ENCODE measurements at regions not wholly inside any gene's neighbourhood (a gene's known extent, or its start where the extent isn't known, plus 50 kb on each side); places are given as distances from the start of the nearest gene placed in this dataset.

DNA sequence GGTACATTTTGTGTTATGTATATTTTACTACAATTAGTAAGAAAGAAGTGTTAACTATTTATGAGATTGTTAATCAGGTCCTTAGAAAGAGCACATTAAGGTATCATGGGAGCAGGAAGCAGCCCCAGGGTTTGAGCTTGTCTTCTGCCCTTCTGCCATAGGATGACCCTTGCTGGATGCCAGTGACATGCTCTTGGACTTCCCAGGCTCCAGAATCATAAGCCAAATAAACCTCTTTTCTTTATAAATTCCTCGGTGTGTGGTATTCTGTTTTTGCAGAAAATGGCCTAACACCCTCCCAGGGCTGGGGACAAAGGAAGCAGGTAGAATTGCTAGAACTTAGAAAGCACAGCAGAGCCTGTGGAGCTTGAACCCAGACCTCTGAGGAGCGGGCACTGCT, 164.7 kb downstream of the VRK1 start:
- TF ChIP-seq POLR2A (IDR thresholded peaks at IDR 0.05; ENCODE audit: low read depth, low read length), result no peak
- TF ChIP-seq, protein P1, sequence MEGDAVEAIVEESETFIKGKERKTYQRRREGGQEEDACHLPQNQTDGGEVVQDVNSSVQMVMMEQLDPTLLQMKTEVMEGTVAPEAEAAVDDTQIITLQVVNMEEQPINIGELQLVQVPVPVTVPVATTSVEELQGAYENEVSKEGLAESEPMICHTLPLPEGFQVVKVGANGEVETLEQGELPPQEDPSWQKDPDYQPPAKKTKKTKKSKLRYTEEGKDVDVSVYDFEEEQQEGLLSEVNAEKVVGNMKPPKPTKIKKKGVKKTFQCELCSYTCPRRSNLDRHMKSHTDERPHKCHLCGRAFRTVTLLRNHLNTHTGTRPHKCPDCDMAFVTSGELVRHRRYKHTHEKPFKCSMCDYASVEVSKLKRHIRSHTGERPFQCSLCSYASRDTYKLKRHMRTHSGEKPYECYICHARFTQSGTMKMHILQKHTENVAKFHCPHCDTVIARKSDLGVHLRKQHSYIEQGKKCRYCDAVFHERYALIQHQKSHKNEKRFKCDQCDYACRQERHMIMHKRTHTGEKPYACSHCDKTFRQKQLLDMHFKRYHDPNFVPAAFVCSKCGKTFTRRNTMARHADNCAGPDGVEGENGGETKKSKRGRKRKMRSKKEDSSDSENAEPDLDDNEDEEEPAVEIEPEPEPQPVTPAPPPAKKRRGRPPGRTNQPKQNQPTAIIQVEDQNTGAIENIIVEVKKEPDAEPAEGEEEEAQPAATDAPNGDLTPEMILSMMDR (IDR thresholded peaks at IDR 0.05; ENCODE audit: extremely low read depth in 1 of 2, insufficient read depth in 1 of 2, low read depth in 1 of 2, low read length in 2 of 2), result no peak
- TF ChIP-seq POLR2AphosphoS5 (IDR thresholded peaks at IDR 0.05; ENCODE audit: insufficient read depth, low read depth, low read length), result no peak
- no peak for TF ChIP-seq GATA2 (IDR thresholded peaks at IDR 0.05; ENCODE audit: insufficient read depth, insufficient read length, low read depth, low read length)
- no peak for TF ChIP-seq FOS (IDR thresholded peaks at IDR 0.05; ENCODE audit: borderline replicate concordance, insufficient read depth, low read length)
- TF ChIP-seq MYC (IDR thresholded peaks at IDR 0.05; ENCODE audit: low read depth, low read length), result no peak
- no peak for TF ChIP-seq JUN (IDR thresholded peaks at IDR 0.05; ENCODE audit: borderline replicate concordance, insufficient read depth, insufficient read length, low read depth)
- TF ChIP-seq, protein P2, sequence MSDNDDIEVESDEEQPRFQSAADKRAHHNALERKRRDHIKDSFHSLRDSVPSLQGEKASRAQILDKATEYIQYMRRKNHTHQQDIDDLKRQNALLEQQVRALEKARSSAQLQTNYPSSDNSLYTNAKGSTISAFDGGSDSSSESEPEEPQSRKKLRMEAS (IDR thresholded peaks at IDR 0.05; ENCODE audit: insufficient read depth, insufficient read length), result no peak
